ENCODE measurements at regions not wholly inside any gene's neighbourhood (a gene's known extent, or its start where the extent isn't known, plus 50 kb on each side); places are given as distances from the start of the nearest gene placed in this dataset.

- TF ChIP-seq, protein P1, sequence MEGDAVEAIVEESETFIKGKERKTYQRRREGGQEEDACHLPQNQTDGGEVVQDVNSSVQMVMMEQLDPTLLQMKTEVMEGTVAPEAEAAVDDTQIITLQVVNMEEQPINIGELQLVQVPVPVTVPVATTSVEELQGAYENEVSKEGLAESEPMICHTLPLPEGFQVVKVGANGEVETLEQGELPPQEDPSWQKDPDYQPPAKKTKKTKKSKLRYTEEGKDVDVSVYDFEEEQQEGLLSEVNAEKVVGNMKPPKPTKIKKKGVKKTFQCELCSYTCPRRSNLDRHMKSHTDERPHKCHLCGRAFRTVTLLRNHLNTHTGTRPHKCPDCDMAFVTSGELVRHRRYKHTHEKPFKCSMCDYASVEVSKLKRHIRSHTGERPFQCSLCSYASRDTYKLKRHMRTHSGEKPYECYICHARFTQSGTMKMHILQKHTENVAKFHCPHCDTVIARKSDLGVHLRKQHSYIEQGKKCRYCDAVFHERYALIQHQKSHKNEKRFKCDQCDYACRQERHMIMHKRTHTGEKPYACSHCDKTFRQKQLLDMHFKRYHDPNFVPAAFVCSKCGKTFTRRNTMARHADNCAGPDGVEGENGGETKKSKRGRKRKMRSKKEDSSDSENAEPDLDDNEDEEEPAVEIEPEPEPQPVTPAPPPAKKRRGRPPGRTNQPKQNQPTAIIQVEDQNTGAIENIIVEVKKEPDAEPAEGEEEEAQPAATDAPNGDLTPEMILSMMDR (IDR thresholded peaks at IDR 0.05) = no peak
- TF ChIP-seq POLR2A (IDR thresholded peaks at IDR 0.05) (no peak), POLR2AphosphoS5 (IDR thresholded peaks at IDR 0.05) (no peak)
These were observed 296.9 kb upstream of the TRIB2 start for GRCh38 chr2:12419803-12420202.
